MG63 (cell line): ENCODE measurements at regions not wholly inside any gene's neighbourhood (a gene's known extent, or its start where the extent isn't known, plus 50 kb on each side); places are given as distances from the start of the nearest gene placed in this dataset.

Experiments used
- DNase-seq: peaks from one replicate; pipeline ENCODE4 v3.0.0-alpha.2; 2020
- H3K27me3 ChIP-seq: fragments of 250-450 bp; sonication (Bioruptor Pico); 2 replicates; pipeline ENCODE4 v1.5.1; 2020; ENCODE audit warnings: mild to moderate bottlenecking, moderate library complexity
- H3K36me3 ChIP-seq: fragments of 250-450 bp; sonication (Bioruptor Pico); 2 replicates; pipeline ENCODE4 v1.5.1; 2020; ENCODE audit warnings: mild to moderate bottlenecking, moderate library complexity
- H3K4me3 ChIP-seq: fragments of 250-450 bp; sonication (Bioruptor Pico); 2 replicates; pipeline ENCODE4 v1.5.1; 2020; ENCODE audit warnings: mild to moderate bottlenecking, moderate library complexity
- H3K9me3 ChIP-seq: fragments of 250-450 bp; sonication (Bioruptor Pico); 2 replicates; pipeline ENCODE4 v1.5.1; 2020; ENCODE audit warnings: mild to moderate bottlenecking, moderate library complexity

DNA sequence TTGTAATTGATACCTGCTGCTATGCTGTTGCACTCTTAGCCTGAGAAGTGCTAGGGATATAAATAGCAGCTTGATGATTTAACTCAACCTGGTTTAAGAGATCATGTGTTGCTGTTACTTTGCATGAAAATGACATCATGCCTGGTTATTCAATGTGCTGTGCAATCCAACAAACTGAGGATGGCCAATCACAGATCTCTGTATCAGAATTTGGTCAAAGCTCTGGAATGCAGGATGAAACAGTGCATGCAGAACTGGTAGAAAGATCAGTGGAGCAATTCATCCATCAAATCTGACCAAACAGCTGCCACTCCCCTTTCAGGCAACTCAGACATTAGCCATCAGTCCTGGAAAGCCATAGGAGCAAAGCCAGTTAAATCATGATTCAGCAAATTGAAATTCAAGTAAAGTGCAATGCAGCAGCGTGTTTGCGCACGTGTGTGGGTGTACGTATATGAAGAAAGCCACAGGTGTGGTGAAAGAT lies 160.3 kb upstream of the RASGEF1B start:
- no peaks in the 10 kb centered on the region for H3K9me3 ChIP-seq
- H3K36me3 ChIP-seq: no peaks in the 10 kb centered on the region
- H3K27me3 ChIP-seq: no peaks in the 10 kb centered on the region
- no peak overlapping the region for H3K4me3 ChIP-seq
- peak; percentile 68 for DNase-seq

DNA sequence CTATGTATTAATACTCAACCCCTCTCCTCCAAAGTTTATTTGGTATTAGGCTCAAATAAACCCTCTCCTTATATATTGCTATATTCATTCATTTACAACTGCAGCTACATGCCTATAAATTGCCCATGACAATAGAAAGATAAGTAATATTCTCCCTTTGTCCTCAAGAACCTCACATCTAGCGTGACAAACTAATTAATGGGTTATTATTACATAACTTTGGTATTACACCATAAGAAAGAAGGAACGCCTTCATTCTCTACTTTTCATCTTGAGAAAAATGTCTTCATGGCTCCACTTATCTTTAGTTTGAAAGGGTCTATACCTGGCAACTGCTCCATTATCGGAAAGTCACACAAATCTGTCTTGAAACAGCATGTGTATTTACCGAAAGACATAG lies 157.7 kb upstream of the RASGEF1B start:
- Histone ChIP-seq H3K9me3 (no peaks in the 10 kb centered on the region), H3K36me3 (no peaks in the 10 kb centered on the region), H3K4me3 (no peak overlapping the region), H3K27me3 (no peaks in the 10 kb centered on the region)
- no peak for DNase-seq

DNA sequence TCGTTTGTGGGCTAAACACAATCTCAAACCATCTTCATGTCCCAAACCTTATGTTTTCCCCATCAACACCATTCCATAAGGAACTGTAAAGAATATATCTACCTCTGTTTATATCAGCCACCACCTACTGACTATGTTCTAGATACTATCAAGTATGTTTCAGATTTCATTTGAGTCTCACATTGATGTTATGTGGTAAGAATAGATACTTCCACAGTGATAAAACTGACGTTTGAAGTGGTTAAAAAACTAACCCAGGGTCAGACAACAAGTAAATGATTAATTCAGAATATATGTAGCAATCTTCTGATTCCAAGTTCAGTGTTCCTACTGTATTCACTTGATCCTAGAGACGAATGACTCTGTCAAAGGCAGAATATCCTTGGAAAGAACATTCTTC lies 156.8 kb upstream of the RASGEF1B start:
- no peaks in the 10 kb centered on the region for H3K9me3 ChIP-seq
- no peaks in the 10 kb centered on the region for H3K36me3 ChIP-seq
- no peaks in the 10 kb centered on the region for H3K27me3 ChIP-seq
- no peak for DNase-seq
- H3K4me3 ChIP-seq: no peak overlapping the region

DNA sequence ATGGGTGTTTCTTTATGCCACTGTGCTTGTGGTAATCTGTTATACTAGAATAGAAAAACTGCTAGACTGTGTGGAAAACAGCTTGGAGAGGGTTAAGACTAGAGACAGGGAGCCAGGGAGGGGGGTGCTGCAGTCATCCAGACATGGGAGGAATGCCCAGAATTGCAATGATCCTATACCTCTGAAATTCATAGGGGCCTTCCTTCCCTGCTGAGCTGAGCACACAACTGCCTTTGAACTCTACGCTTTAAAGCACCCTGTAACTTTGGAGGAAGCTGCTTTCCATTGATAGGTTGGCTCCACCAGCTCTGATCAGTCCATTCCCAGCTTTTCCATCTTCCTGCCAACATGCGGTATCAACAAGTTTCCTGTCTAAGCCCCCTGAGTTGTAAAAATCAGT lies 155.9 kb upstream of the RASGEF1B start:
- no peaks in the 10 kb centered on the region for H3K9me3 ChIP-seq
- no peak overlapping the region for H3K4me3 ChIP-seq
- DNase-seq: no peak
- H3K36me3 ChIP-seq: no peaks in the 10 kb centered on the region
- no peaks in the 10 kb centered on the region for H3K27me3 ChIP-seq

DNA sequence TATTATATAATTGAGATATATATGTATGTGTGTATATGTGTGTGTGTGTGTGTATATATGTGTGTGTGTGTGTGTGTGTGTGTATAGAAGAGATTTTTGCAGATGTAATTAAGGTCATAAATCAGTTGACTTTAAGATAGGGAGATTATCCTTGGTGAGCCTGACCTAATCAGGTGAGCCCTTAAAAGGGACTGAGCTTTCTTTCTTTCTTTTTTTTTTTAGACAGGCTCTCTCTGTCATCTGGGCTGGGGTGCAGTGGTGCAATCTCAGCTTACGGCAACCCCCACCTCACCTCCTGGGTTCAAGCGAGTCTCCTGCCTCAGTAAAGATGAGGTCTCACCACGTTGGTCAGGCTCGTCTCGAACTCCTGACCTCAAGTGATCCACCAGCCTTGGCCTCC lies 155.1 kb upstream of the RASGEF1B start:
- no peaks in the 10 kb centered on the region for H3K36me3 ChIP-seq
- no peak overlapping the region for H3K4me3 ChIP-seq
- no peaks in the 10 kb centered on the region for H3K27me3 ChIP-seq
- no peaks in the 10 kb centered on the region for H3K9me3 ChIP-seq
- DNase-seq: no peak

DNA sequence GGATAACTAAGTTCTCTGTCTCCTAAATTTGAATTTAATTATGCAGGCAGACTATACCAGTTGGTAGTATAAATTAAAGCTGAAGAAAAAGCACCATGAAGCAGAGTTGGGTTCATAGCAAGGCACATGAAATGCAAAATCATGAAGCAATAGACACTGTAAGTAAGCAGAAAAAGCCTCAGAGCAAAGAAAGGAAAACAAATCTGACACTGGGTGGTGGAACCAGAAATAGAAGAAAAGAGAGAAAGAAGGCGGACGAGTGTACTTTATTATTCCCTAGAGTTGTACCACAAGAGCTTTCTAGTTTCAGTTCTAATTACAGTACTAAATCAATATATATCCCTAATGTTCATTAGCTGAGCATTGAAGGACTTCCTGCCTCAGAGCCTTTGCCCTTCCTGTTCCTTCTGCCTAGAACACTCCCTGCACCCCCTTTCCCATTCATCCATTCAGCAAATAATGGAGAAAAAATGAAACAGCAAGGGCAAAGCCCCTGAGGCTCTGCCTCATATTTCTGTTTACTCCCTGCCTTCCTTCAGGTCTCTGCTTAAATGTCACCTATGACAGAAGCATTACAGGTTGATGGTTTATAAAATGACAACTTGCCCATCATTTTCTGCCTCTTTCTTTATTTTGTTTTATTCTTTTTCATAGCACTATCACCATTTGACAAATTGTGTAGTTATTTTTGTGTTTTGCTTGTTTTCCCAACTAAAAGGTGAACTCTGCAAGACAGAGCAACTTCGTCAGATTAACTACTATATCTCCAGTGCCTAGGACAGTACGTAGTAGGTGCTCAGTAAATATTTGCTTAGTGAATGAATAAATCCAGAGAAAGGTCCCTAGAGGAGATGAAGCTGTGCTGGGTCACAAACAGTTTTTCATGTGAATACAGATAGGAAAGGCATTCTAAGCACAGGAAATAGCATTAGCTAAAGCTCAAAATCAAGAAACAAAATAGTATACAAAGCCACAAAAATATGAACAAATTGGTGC lies 154.0 kb upstream of the RASGEF1B start:
- no peaks in the 10 kb centered on the region for H3K27me3 ChIP-seq
- no peak overlapping the region for H3K4me3 ChIP-seq
- DNase-seq: no peak
- no peaks in the 10 kb centered on the region for H3K36me3 ChIP-seq
- no peaks in the 10 kb centered on the region for H3K9me3 ChIP-seq

DNA sequence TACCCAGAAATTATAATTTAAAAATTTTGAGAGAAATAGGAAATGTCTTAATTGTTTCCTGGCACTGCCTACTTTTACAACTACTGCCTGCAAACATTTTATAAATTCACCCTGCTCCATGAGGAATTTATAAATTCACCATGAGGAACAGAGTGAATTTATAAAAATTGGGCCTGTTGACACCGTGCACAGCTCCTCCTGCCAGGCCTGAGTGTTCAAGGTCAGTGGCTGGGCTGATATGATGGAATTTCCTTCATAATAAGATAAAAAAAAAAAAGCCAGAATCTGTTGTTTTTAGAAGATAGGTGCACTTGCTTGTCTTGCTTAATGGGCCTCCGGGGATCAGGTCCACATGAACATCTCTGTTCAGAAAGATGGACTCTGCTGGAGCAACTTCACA lies 151.7 kb upstream of the RASGEF1B start:
- no peak overlapping the region for H3K4me3 ChIP-seq

DNA sequence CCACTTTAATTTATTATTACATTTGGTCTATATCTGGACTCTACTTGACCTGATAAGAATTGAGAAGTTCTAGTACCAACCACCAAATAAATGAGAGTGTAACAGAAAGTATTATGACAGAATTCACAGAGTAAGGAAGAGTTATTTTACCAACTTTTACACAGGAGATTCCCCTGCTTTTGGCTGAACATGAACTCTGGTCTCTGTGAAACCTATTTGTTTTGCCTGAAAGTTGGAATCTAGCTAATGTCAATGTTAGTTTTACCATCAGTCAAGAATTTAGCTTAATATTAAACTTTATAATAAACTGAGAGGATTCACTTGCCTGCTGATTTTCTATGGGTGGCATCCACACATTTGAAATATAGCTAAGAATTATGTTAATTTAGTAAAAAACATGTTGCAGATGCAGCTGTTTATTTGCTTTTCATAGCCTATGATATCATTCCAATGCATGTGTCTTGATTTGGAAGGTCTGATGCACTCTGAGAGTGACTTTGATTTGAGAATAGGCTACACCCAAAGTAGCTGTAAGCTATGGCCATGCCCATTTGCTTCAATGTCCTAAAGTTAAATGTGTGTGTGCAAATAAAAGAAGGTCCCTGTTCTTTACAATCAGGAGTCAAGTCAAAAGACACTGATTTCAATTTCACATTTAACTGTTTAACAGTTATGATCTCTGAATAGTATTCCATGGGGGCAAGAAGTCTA lies 150.9 kb upstream of the RASGEF1B start:
- H3K27me3 ChIP-seq: no peaks in the 10 kb centered on the region
- H3K36me3 ChIP-seq: no peaks in the 10 kb centered on the region
- DNase-seq: no peak
- H3K9me3 ChIP-seq: no peaks in the 10 kb centered on the region
- H3K4me3 ChIP-seq: no peak overlapping the region

More for the DNA sequence above, 151.7 kb upstream of the RASGEF1B start:
- Histone ChIP-seq H3K36me3 (no peaks in the 10 kb centered on the region), H3K27me3 (no peaks in the 10 kb centered on the region), H3K9me3 (no peaks in the 10 kb centered on the region)
- no peak for DNase-seq

DNA sequence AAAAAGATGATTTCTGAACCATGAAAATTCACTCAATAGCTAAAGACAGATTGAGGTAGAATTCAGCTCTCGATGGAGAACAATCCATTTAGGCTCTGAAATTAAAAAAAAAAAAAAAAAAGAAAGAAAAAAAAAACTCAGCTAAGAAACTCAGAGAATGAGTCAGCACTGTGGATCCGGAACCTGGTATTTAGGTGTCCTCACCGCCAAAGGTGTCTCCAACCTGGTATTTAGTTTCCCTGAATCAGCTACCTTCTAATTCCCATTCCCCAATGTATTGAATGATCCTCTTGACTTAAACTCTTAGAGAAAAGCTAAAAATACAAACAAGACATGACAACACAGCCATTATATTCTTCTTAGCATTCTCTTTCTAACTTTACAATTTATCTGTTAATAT lies 150.3 kb upstream of the RASGEF1B start:
- Histone ChIP-seq H3K4me3 (no peak overlapping the region), H3K27me3 (no peaks in the 10 kb centered on the region), H3K36me3 (no peaks in the 10 kb centered on the region), H3K9me3 (no peaks in the 10 kb centered on the region)
- DNase-seq: no peak

DNA sequence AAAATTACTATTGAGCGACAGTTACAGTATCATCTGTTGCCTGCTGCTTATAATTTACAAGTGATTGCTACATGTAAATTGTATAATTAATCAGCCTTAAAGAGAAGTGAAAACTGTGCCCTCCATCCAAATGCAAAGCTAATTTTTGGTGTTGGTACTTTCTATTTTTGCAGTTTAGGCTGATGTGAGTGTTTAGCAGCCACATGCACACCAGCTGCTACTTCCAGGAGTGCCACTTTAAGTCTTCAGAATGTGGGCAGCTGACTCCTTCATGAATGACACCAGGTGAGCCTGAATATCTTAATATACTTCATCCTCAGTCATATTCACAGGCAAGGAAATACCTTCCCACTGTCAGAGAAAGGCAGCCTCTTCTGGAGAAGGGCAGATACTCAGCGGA lies 149.8 kb upstream of the RASGEF1B start:
- no peaks in the 10 kb centered on the region for H3K9me3 ChIP-seq
- DNase-seq: no peak

DNA sequence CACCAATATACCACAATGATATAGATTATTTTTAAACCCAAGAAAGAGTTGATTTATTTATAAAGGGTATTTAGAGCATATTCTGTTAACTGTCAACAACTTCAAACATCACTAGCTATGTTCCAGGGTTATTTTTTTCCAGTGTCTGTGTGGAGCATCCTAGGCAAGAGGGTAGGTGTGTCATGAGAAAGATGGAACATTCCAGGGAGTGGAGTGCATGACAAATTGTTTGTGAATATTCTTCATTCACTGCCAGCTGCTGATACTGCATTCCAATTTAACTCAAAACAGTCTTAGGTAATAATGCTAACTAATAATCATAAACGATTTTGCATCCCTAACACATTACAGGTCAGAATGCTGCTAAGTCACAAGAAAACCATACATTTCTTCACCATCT lies 148.7 kb upstream of the RASGEF1B start:
- Histone ChIP-seq H3K4me3 (no peak overlapping the region), H3K9me3 (no peaks in the 10 kb centered on the region), H3K27me3 (no peaks in the 10 kb centered on the region), H3K36me3 (no peaks in the 10 kb centered on the region)
- no peak for DNase-seq

More for the DNA sequence above, 149.8 kb upstream of the RASGEF1B start:
- Histone ChIP-seq H3K4me3 (no peak overlapping the region), H3K27me3 (no peaks in the 10 kb centered on the region), H3K36me3 (no peaks in the 10 kb centered on the region)

DNA sequence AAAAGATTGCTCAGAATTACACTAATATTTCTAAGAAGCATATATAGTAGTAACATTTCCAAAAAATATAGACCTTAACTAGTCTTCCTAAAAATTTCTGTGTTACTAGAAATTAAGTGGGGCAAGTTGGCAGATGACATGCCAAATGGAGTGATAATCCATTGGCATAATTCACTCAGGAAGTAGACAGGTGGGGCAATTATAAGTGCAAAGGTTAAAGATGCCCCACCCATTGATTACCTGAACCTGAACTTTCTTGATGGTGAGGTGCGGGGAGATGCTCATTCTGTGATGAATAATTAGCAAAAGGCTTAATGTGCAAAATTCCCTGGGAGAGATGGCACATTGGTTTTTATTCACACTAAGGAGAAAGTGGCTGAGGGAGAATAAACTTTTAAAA lies 145.8 kb upstream of the RASGEF1B start:
- DNase-seq: no peak
- H3K4me3 ChIP-seq: no peak overlapping the region
- no peaks in the 10 kb centered on the region for H3K27me3 ChIP-seq
- no peaks in the 10 kb centered on the region for H3K9me3 ChIP-seq
- H3K36me3 ChIP-seq: no peaks in the 10 kb centered on the region

DNA sequence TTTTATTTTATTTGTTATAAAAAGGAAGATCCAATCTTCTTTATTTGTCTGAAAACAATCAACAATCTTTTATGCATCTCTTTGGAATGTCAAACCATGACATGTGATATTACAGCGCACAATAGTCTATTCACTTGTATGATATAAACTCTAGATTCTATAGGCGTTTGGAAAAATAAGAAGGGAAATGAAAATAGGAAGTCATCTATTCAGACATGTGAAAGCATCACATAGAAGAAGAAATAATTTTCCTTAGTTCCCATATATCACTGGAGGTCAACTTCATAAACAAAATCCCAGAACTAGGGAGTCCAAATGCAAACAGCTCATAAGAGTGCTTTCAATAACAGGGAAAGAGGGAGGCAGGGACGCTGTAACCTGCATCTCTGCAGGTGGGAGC lies 139.5 kb upstream of the RASGEF1B start:
- Histone ChIP-seq H3K36me3 (no peaks in the 10 kb centered on the region), H3K27me3 (no peaks in the 10 kb centered on the region), H3K4me3 (no peak overlapping the region), H3K9me3 (no peaks in the 10 kb centered on the region)
- no peak for DNase-seq

DNA sequence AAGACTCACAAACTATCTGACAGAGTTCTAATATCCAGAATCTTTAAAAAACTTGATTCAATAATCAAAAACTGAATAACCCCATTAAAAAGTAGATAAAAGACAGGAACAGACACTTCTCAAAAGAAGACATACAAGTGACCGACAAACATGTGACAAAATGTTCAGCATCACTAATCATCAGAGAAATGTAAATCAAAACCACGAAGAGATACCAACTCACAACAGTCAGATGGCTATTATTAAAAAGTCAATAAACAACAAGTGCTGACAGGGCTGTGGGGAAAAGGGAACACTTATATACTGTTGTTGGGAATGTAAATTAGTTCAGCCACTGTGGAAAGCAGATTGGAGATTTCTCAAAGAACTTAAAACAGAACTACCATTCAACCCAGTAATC lies 138.1 kb upstream of the RASGEF1B start:
- no peaks in the 10 kb centered on the region for H3K9me3 ChIP-seq
- DNase-seq: no peak

DNA sequence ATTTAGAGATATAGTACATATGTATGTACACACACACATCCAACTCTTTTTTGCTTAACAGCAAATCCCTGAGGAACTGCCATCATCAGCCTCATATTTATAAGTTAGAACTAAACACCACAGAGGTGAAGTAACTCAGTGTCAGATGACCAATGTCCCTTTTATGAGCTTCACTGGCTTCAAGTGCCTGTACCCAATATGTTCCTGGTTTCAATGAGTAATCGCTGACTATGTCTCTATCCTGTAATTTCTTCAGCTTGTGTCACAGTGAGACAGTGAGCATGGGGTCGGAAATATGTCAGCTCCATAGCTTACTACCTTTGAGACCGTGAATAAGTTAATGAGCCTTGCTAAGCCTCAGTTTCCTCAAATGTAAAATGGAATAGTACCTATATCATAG lies 136.2 kb upstream of the RASGEF1B start:
- no peak overlapping the region for H3K4me3 ChIP-seq
- DNase-seq: no peak
- no peaks in the 10 kb centered on the region for H3K9me3 ChIP-seq

More for the DNA sequence above, 138.1 kb upstream of the RASGEF1B start:
- no peak overlapping the region for H3K4me3 ChIP-seq
- H3K27me3 ChIP-seq: no peaks in the 10 kb centered on the region
- no peaks in the 10 kb centered on the region for H3K36me3 ChIP-seq

DNA sequence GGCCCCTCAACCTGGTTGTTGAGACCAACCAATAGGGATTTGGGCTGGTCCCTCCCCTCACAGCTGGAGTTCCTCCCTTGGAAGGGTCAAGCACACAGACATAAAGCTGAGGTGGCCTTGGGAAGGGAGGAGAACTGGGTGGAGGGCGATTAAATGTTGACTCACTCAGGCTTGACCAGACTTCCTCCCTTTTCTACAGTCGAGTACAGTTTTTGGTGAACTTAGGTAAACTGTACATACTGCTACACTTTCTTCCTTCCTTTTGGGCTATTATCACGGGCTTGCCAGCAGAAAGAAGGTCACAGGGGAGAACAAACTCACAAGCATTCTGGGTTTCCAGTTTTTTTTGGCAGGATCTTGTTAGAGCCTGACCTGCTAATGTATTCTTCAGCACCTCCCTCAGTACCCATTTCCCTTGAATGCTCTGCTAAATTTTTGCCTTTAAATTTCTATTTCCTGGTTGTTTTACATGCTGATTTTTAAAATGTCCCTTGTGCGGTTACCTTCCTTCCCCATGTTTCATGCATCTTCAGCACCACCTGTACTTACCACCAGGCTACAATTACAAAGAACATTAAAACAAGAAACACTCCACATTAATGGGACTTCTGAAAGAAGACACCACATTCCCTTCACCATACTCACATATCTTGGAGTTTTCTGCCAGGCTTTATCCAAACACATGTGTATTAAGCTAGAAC lies 135.2 kb upstream of the RASGEF1B start:
- peak; percentile 8 for DNase-seq
- Histone ChIP-seq H3K36me3 (no peaks in the 10 kb centered on the region), H3K9me3 (no peaks in the 10 kb centered on the region), H3K4me3 (no peak overlapping the region), H3K27me3 (no peaks in the 10 kb centered on the region)

More for the DNA sequence above, 136.2 kb upstream of the RASGEF1B start:
- H3K27me3 ChIP-seq: no peaks in the 10 kb centered on the region
- H3K36me3 ChIP-seq: no peaks in the 10 kb centered on the region

DNA sequence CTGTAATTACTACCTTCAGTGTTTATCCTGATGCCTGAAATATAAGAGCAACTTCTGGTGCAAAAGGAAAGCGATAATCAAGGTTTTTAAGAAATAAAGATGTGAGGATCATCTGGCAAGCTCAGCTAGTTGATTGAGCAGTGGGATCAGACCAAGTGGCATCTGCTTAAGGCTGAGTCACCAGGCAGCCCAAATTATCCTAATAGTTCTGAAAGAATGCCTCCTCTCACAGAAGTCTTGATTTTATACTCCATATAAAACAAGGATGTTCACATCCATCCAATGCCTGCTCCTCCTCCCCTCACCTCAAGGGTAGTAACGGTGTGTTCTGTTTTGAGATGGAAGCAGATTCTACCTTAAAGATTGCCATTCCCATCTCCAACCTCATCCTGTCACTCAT lies 134.5 kb upstream of the RASGEF1B start:
- H3K27me3 ChIP-seq: no peaks in the 10 kb centered on the region
- no peaks in the 10 kb centered on the region for H3K36me3 ChIP-seq
- H3K4me3 ChIP-seq: no peak overlapping the region
- DNase-seq: no peak
- no peaks in the 10 kb centered on the region for H3K9me3 ChIP-seq
